ENCODE measurements at regions not wholly inside any gene's neighbourhood (a gene's known extent, or its start where the extent isn't known, plus 50 kb on each side); places are given as distances from the start of the nearest gene placed in this dataset.

GRCh38 chr13:29918845-29919244 is 68.4 kb upstream of the UBL3 start:
- intact Hi-C loops (cut with DNase I) = no loop called here

GRCh38 chr13:29917650-29918049 is 67.2 kb upstream of the UBL3 start:
- intact Hi-C loops (cut with DNase I) = no loop called here
- no peak for DNase-seq

More at GRCh38 chr13:29918845-29919244, 68.4 kb upstream of the UBL3 start:
- no peak for DNase-seq

GRCh38 chr13:29914581-29914980 is 64.2 kb upstream of the UBL3 start:
- DNase-seq = no peak

GRCh38 chr13:29911781-29912418 is 61.5 kb upstream of the UBL3 start:
- no peak for DNase-seq
- intact Hi-C loops (cut with DNase I) = no loop called here

More at GRCh38 chr13:29914581-29914980, 64.2 kb upstream of the UBL3 start:
- intact Hi-C loops (cut with DNase I) = no loop called here

- intact Hi-C loops (cut with DNase I) = no loop called here
- DNase-seq = no peak
Observed at GRCh38 chr13:29909975-29910674, 59.7 kb upstream of the UBL3 start.

- intact Hi-C loops (cut with DNase I) = no loop called here
Observed at GRCh38 chr13:29909081-29909730, 58.8 kb upstream of the UBL3 start.

GRCh38 chr13:29908416-29909080 is 58.1 kb upstream of the UBL3 start:
- no peak for DNase-seq

More at GRCh38 chr13:29909081-29909730, 58.8 kb upstream of the UBL3 start:
- no peak for DNase-seq

GRCh38 chr13:29907670-29908069 is 57.3 kb upstream of the UBL3 start:
- no peak for DNase-seq
- intact Hi-C loops (cut with DNase I) = no loop called here

More at GRCh38 chr13:29908416-29909080, 58.1 kb upstream of the UBL3 start:
- intact Hi-C loops (cut with DNase I) = no loop called here

GRCh38 chr13:29906432-29907011 is 56.1 kb upstream of the UBL3 start:
- intact Hi-C loops (cut with DNase I) = no loop called here
- DNase-seq = no peak

GRCh38 chr13:29905845-29906244 is 55.4 kb upstream of the UBL3 start:
- no peak for DNase-seq
- intact Hi-C loops (cut with DNase I) = no loop called here

GRCh38 chr13:29903996-29904395 is 53.6 kb upstream of the UBL3 start:
- no peak for DNase-seq
- intact Hi-C loops (cut with DNase I) = no loop called here

- DNase-seq = no peak
- intact Hi-C loops (cut with DNase I) = no loop called here
Observed at GRCh38 chr13:29903543-29903942, 53.1 kb upstream of the UBL3 start.

- intact Hi-C loops (cut with DNase I) = no loop called here
- DNase-seq = no peak
Observed at GRCh38 chr13:29902632-29903305, 52.4 kb upstream of the UBL3 start.

GRCh38 chr13:29901710-29902631 is 51.6 kb upstream of the UBL3 start:
- intact Hi-C loops (cut with DNase I) = no loop called here
- DNase-seq = no peak

Measured in posterior cingulate gyrus (tissue), 11 donors.